OCI-M2 (cell line): ENCODE measurements at regions not wholly inside any gene's neighbourhood (a gene's known extent, or its start where the extent isn't known, plus 50 kb on each side); places are given as distances from the start of the nearest gene placed in this dataset.

Experiments used
- DNase-seq: peaks from one replicate; lab custom pipeline; 2025; ENCODE audit not compliant: unreplicated experiment; lab: John Stamatoyannopoulos, UW

DNA sequence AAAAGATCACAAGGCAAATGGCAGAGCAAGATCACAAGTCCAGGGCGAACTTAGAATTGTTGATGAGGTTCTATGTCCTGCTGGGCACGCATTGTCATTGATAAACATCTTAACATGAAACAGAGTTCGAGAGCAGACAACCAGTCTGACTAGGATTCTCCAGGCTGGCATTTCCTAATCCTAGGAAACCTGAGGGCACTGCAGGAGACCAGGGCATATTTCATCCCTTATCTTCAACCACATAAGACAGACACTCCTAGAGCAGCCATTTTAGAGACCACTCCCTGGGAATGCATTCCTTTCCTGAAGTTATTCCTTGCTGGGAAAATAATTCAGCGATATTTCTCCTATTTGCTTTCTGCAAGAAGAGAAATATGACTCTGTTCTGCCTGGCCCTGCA, 1199.9 kb downstream of the SI start:
- DNase-seq: no peak

- DNase-seq: no peak
Measured at GRCh38 chr3:163877805-163878204, 1200.5 kb downstream of the SI start.

DNA sequence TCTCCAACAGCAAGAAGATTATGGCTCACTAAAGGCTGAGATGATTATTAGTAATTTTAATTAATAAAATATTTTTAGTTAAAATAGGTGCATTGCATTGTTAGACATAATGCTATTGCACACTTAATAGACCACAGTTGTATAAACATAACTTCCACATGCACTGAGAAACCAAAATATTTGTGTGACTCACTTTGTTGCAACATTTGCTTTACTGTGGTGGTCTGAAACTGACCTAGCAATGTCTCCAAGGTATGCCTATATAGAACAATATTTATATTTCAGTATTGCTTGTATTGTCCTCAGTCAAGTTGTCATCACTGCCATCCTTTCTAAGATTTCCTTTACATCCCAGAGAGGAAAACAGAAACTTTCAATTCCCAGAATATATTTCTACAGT, 1215.2 kb downstream of the SI start:
- DNase-seq: no peak

DNA sequence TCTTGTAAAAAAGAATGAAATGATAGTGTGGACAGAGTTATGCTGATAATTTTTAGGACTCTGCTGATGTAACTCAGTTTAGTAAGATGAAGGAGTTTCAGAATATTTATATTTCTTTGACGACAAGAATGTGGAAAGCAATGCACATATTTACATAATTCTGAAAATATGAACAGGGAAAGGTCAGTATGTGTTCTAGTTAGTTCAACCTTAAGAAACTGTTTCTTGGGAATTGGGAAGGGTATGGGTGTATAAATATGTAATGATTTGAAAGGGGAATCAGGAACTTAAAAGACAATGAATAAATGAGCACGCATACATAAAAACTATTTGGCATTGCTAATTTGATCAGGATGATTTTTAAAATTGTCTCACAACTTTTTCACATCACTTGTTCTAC, 1226.1 kb downstream of the SI start:
- DNase-seq: no peak

DNA sequence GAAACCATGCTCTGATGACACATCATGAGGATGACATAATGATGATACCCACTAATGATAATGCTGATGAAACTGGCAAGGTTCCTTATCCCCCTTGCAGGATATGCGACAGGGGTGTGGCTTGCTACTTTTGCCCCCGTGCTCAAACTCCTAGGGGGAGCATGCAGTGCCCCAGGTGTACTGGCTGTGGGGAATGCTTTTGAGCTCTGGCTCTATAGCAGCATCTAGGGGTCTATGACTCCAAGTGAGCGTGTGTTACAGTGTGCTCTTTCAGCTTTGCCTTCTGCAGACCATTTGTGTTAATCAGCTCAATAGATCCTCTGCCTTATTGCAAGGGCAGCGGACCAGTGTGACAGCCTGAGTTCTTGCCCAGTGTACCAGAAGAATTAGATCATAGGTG, 1239.5 kb downstream of the SI start:
- DNase-seq: no peak

GRCh38 chr3:163832547-163832946, 1245.7 kb downstream of the SI start:
- DNase-seq: no peak

DNA sequence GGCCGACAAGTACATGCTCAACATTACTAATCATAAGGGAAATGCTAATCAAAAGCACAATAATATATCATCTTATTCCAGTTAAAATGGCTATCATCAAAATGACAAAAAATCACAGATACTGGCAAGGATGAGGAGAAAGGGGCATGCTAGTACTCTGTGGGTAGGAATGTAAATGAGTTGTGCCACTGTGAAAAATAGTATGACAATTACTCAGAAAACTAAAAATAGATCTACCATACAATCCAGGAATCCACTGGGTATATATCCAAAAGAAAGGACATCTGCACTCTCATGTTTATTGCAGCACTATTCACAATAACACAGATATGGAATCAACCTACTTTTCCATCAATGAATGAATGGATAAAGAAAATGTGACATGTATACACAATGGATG, 1256.5 kb downstream of the SI start:
- DNase-seq: no peak

DNA sequence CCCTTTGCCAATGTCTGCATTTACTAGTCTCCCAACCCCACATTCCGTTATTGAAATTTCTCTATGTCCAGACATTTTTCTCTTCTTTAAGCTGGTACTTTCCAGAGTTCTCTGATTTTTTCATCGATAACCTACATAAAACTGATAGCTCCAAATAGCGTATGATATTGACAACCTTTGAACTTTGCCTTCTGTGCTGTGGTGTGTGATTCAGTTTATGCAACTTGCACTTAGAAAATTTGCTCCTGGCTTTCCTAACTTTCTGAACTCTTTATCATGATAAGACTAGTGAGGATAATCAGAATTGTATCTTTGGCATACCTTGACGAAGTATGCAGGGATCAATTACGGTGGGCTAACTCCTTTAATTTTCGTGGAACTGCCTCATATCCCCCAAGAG, 1261.3 kb downstream of the SI start:
- no peak for DNase-seq

GRCh38 chr3:163813935-163814334, 1264.4 kb downstream of the SI start:
- no peak for DNase-seq

DNA sequence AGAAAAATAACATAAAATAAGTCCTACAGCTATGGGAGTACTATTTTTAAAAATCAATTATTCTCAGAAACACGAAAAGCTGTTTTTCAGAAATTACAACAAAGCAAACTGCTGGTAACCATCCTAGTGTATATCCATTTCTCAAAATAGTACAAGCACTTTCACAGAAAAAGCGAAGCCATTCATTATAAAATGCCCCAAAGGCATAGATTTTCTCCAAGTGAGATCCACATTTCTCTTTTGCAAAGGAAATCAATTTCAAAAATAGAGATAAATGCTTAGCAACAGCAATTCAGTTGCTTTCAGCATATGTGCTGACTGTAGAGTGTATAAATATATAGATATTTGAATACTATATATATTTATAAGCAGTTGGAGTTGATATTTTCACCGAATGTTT, 1266.3 kb downstream of the SI start:
- DNase-seq: no peak

DNA sequence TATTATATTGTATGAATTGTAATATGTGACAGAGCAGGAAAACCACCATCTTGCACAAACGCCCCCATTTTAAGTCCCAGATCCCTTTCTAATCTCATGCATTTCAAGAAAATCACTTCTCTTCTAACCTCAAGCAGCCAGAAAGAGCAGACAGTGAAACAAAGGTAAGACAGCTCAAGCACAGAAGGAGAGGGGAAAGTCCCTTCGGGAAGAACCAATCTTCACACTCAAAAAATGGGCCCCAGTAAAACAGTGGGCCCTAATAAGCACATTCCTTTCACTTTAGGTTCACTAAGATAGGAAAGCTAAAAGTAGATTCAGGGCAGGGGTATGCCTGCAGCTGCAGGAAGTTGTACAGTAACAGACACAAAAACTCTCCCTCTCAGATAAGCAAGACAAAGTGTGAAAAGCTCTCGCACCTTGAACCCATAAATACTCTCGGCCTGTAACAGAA, 1268.7 kb downstream of the SI start:
- no peak for DNase-seq

- no peak for DNase-seq
Measured at GRCh38 chr3:163786416-163786815, 1291.9 kb downstream of the SI start.

DNA sequence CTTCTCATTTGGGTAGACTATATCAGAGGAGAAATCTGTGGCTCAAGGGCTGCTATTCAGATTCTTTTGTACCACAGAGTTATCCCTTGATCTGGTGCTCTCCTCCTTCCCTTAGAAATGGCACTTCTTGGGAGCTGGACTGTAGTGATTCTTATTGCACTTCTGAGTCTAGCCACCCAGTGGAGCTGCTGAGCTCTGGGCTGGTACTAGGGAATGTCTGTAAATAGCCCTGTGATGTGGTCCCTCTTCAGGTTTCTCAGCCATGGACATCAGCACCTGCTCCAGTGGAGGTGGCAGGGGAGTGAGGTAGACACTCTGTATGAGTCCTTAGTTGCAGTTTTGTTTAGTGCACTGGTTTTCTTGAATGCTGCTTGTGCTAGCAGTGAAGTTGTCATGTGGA, 1292.6 kb downstream of the SI start:
- DNase-seq: no peak

DNA sequence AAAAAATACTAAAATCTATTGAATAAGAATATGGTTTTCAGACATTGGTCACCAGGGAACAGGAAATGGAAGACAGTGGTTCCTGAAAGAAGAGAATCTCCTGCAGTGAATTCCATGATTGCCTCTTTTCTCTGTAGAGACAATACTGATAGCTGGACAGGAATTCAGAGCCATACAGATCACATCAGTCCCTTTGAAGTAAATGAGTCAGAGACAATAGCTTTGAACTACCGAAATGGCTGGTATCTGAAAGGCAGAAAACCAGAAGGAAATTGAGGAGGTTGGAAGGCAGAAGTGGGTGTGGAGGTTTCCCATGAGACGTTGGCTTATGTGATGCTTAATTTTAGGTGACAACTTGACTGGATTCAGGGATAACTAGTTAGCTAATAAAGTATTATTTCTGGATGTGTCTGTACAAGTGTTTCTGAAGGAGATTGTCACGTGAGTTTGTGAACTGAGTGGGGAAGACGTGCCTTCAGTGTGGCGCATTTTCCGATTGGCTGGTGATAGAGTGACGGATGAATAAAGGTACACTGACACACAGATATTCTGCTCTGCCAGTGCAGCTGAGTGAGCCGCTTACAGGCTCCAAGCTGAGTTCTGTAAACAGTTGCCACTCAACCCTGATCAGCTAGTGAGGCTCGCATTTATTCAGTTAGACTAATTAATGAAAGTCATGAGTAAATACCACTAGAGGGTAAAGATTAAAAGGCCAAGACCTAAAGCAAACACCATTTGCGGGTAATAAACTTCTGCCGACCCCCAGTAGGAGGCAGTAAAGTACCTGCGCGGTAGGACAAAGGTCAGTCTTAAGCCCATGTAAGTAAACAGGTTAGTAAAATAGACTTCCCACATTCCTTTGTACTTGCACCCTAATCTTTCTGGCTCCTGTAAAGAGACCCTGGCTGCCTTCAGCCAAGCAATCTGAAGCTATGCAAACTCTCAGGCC, 1298.6 kb downstream of the SI start:
- no peak for DNase-seq

- DNase-seq: no peak
Measured at GRCh38 chr3:163776743-163777142, 1301.6 kb downstream of the SI start.

DNA sequence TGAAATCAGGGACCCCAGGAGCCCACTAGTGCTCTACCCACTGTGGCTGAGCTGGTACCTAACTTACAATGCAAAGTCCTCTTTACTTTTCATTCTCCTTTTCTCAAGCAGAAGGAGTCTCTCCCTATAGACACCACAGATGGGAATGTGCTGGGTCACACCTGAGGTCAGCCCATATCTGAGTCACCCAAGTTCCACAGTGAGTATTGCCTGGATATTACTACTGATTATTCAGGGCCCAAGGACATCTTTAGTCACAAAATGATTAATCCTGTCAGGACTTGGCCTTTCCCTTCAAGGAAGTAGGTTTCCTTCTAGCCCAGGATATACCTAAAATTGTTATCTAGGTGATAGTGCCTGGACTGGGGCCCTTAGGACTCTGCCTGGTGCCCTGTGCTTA, 1305.2 kb downstream of the SI start:
- no peak for DNase-seq

DNA sequence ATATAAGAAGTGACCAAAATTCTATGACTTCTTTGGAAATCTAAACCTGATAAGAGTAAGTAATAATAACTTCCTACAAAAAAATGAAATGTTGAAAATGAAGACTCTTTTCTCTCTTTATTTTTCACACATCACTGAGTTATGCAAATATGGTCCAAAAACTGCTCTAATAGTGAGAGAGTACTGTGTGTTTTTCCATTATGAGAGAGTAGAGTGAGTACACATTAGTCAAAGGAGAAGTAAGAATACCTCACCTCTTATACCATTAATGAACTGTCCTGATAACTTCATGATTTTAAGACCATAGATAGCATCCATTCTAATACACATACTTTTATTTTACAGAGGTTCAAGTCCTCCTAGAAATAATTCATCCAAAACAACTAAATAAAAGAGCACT, 1310.2 kb downstream of the SI start:
- no peak for DNase-seq

DNA sequence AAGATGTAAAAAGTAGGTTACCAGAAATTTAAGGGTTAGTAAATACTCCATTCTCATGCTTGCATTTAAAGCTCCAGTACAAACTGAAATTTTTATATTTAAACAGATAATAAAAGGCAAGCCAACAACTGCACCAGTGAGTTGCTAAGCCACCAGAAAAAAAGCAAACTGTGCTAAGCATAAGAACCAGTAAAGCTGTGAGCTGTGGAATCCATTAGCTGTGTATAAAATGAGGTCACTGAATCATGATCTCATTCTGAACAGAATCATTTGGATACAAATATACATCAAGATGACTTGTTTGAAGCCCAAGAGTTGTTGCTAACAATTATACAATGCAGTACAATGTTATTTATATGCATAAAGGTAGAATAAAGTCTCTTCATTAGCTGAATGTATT, 1312.2 kb downstream of the SI start:
- no peak for DNase-seq

DNA sequence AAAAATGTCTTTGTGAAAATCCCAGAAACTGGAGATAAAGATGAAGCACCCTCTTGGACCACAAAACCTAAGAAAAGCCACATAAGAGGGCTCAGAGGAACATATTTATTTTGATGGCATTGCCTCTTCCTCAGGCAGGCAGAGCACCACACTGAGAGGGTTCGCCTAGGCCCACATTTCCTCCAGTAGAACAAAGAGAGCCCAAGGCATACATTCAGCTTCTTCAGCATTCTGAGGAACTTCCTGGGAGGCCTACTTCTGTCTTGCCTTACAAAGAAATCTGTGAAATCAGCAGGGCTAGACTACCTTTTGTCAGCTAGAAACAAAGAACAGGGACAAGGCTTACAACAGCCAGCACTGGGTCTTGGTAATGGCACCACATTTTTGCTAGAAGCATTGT, 1325.3 kb downstream of the SI start:
- no peak for DNase-seq

DNA sequence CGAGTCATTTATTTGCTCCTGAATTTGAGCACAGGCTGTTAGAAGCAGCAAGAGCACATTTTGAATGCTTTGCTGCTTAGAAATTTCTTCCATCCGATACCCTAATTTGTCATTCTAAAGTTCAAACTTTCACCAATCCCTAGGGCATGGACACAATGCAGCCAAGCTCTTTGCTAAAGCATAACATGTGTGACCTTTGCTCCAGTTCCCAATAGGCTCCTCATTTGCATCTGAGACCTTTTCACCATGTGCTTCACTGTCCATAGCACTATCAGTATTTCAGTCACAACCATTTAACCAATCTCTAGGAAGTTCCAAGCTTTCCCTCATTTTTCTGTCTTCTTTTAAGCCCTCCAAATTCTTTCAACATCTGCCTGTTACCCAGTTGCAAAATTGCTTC, 1333.1 kb downstream of the SI start:
- no peak for DNase-seq

- no peak for DNase-seq
Measured at GRCh38 chr3:163735394-163735793, 1342.9 kb downstream of the SI start.

DNA sequence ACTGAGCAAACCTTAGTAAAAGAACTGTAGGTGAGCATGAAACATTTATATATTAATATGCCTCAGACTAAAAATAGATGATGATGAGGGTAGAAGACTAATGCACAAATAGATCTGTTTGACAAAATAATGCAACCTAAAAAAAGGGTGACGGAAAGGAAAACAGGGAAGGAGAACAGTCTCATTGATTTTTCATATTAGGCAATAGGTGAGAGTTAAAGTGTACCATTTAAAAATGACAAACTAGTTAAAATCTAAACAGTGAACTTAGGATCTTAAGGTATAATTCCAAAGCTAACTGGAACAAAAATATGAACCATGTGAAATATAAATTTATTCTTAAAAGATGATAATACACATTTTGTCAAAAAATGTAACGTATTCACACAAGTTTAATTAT, 1347.6 kb downstream of the SI start:
- DNase-seq: no peak

GRCh38 chr3:163726125-163726524, 1352.2 kb downstream of the SI start:
- no peak for DNase-seq
